A549 (cell line): ENCODE measurements at regions not wholly inside any gene's neighbourhood (a gene's known extent, or its start where the extent isn't known, plus 50 kb on each side); places are given as distances from the start of the nearest gene placed in this dataset.

Source experiments
- ATAC-seq, 2 experiments: fragments of 200-7000 bp in 1 of 2; fragments of >200 bp in 1 of 2; cut with Nextera tagmentation in 1 of 2; cut with Tn5 transposase in 1 of 2; 3 replicates each; pipeline versions ENCODE4 v1.8.0 to v1.9.1; 2018 to 2020; ENCODE audit warnings: mild to moderate bottlenecking in 1 of 2, moderate library complexity in 1 of 2
- CTCF ChIA-PET: fragments of 300-600 bp; sonication (Branson Sonifier 250); formaldehyde crosslinking; extraction: SDS; loops from one replicate; lab custom pipeline; 2021; ENCODE audit warnings: antibody characterized with exemption, inconsistent platforms; lab: Yijun Ruan, JAX
- POLR2A ChIA-PET: fragments of 350-600 bp; formaldehyde crosslinking; extraction: SDS; loops from one replicate; lab custom pipeline; 2021; ENCODE audit warnings: antibody characterized with exemption, inconsistent platforms; lab: Yijun Ruan, JAX
- DNase-seq, 2 experiments: peaks; one replicate each; pipeline versions ENCODE4 v3.0.0 to v3.0.0-alpha.2; 2011 to 2016; ENCODE audit warnings: low read depth in 1 of 2, low spot score in 1 of 2
- FAIRE-seq: peaks from 2 replicates; lab custom pipeline; 2011; peaks lifted over from hg19 to GRCh38; lab: Jason Lieb, UNC
- H3K27ac ChIP-seq, 2 experiments: fragments of >200 bp; sonication (Bioruptor Twin); formaldehyde crosslinking; 3 replicates each; pipeline ENCODE4 v1.5.1; 2016 to 2017
- H3K4me1 ChIP-seq: fragments of >200 bp; sonication (Bioruptor Twin); formaldehyde crosslinking; 3 replicates; pipeline ENCODE4 v1.6.1; 2016
- H3K4me2 ChIP-seq: fragments of >200 bp; sonication (Bioruptor Twin); formaldehyde crosslinking; 3 replicates; pipeline ENCODE4 v1.6.1; 2016
- H3K4me3 ChIP-seq: fragments of >200 bp; sonication (Bioruptor Twin); formaldehyde crosslinking; 3 replicates; pipeline ENCODE4 v1.5.1; 2016
- H3K9me3 ChIP-seq: fragments of >200 bp; sonication (Bioruptor Twin); formaldehyde crosslinking; 3 replicates; pipeline ENCODE4 v1.6.1; 2016
- CBX8 ChIP-seq: fragments of 200-600 bp; sonication (generic); IDR thresholded peaks from 2 replicates; pipeline ENCODE4 v1.6.1; 2016
- CHD2 ChIP-seq: fragments of 150-350 bp; IDR thresholded peaks from 2 replicates; pipeline ENCODE4 v1.6.1; 2014; ENCODE audit warnings: low read length; ENCODE audit not compliant: partially characterized antibody
- CHD4 ChIP-seq: fragments of 200-600 bp; sonication (generic); IDR thresholded peaks from 2 replicates; pipeline ENCODE4 v1.6.1; 2016; ENCODE audit warnings: antibody characterized with exemption, mild to moderate bottlenecking, borderline replicate concordance
- EHF ChIP-seq: fragments of 250-450 bp; sonication (Bioruptor Pico); IDR thresholded peaks from 2 replicates; pipeline ENCODE4 v1.5.0; 2020; ENCODE audit warnings: mild to moderate bottlenecking
- EHMT2 ChIP-seq: fragments of 200-600 bp; sonication (generic); IDR thresholded peaks from 2 replicates; pipeline ENCODE4 v1.6.1; 2016; ENCODE audit warnings: antibody characterized with exemption, low read depth, mild to moderate bottlenecking, moderate library complexity
- FOSL2 ChIP-seq, 2 experiments: fragments of 450-650 bp in 1 of 2; fragments of >200 bp in 1 of 2; sonication (Bioruptor Twin) in 1 of 2; formaldehyde crosslinking; IDR thresholded peaks; 2 replicates each; pipeline versions ENCODE4 v1.5.0 to v1.6.1; 2016 to 2020; ENCODE audit warnings: mild to moderate bottlenecking in 1 of 2, moderate library complexity in 1 of 2
- HOXA7 ChIP-seq: fragments of 250-450 bp; sonication (Bioruptor Pico); IDR thresholded peaks from 2 replicates; pipeline ENCODE4 v1.5.0; 2020; ENCODE audit warnings: mild to moderate bottlenecking, moderate library complexity
- HOXB5 ChIP-seq: fragments of 250-450 bp; sonication (Bioruptor Pico); IDR thresholded peaks from 2 replicates; pipeline ENCODE4 v1.5.0; 2020; ENCODE audit warnings: mild to moderate bottlenecking, moderate library complexity
- JUN ChIP-seq, 2 experiments: fragments of >200 bp; sonication (Bioruptor Twin); formaldehyde crosslinking; IDR thresholded peaks; 2 replicates in 1 of 2; 3 replicates in 1 of 2; pipeline ENCODE4 v1.6.1; 2016 to 2017
- KDM1A ChIP-seq: fragments of 200-600 bp; sonication (generic); IDR thresholded peaks from 2 replicates; pipeline ENCODE4 v1.6.1; 2016; ENCODE audit warnings: low read depth, mild to moderate bottlenecking
- KDM5A ChIP-seq: fragments of 200-600 bp; sonication (generic); IDR thresholded peaks from 2 replicates; pipeline ENCODE4 v1.6.1; 2016; ENCODE audit warnings: antibody characterized with exemption, mild to moderate bottlenecking
- POLR2A ChIP-seq: IDR thresholded peaks from 2 replicates; pipeline ENCODE4 v1.6.1; 2012; ENCODE audit warnings: mild to moderate bottlenecking, low read length
- TP53 ChIP-seq: fragments of 250-450 bp; sonication (Bioruptor Pico); IDR thresholded peaks from 2 replicates; pipeline ENCODE4 v1.5.0; 2021; ENCODE audit warnings: mild to moderate bottlenecking, moderate library complexity
- ZC3H11A ChIP-seq: fragments of 450-650 bp; IDR thresholded peaks from 2 replicates; pipeline ENCODE4 v1.6.1; 2014; ENCODE audit warnings: antibody characterized with exemption, mild to moderate bottlenecking
- ZSCAN20 ChIP-seq: fragments of 250-450 bp; sonication (Bioruptor Pico); IDR thresholded peaks from 2 replicates; pipeline ENCODE4 v1.8.0; 2022; ENCODE audit warnings: mild to moderate bottlenecking, moderate library complexity
- WGBS: methylation state at CpG from one replicate; pipeline ENCODE4 v1.1.6; 2017; ENCODE audit errors: missing lambda C conversion rate; 5-methylcytosine and 5-hydroxymethylcytosine counted together
- TF ChIP-seq, protein P1 (sequence below): fragments of 250-450 bp; sonication (Bioruptor Pico); IDR thresholded peaks from 2 replicates; pipeline ENCODE4 v1.5.0; 2021; ENCODE audit warnings: mild to moderate bottlenecking, moderate library complexity, borderline replicate concordance
- TF ChIP-seq, protein P2 (sequence below): IDR thresholded peaks from 2 replicates; pipeline ENCODE4 v1.6.1; 2012
- TF ChIP-seq, protein P3 (sequence below): fragments of 150-350 bp; IDR thresholded peaks from 2 replicates; pipeline ENCODE4 v1.6.1; 2014; ENCODE audit warnings: low read depth, mild to moderate bottlenecking, low read length
- TF ChIP-seq, protein P4 (sequence below): fragments of >200 bp; sonication (Bioruptor Twin); formaldehyde crosslinking; IDR thresholded peaks from 2 replicates; pipeline ENCODE4 v1.6.1; 2016

DNA sequence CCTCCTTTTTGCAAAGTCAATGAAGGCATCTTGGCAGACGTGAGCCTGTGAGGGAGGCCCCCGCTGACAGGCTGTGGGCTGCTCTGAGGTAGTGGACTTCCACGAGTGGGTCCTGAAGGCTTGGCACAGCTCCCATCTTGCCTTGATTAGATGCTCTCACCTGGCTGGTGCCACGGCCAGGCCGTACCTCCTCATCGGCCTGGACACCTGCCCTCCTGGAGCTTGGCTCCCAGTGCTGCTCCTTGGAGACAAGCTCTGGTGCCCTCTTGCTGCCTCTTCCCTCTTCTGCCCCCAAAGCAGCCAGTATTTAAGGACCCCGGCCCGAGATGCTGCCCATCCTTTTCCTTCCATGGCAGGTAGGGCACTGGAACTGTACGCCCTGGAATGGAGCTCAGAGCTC is 93.5 kb downstream of the ERMARD start:
- Histone ChIP-seq H3K27ac (no peak overlapping the region), H3K9me3 (no peaks in the 10 kb centered on the region), H3K4me3 (no peak overlapping the region), H3K4me2 (no peak overlapping the region), H3K4me1 (no peaks in the 10 kb centered on the region)
- CTCF ChIA-PET = interaction anchor here (0.7 to 6.3 kb wide), 2 partner anchors 11 to 13 kb away, joined by 3 to 30 read pairs; no protein-coding TSS in a partner anchor
- FAIRE-seq (no peak), DNase-seq (no peak), ATAC-seq (no peak)
- TF ChIP-seq POLR2A (no peak), FOSL2 (IDR thresholded peaks at IDR 0.05) (no peak), FOSL2 (CRISPR knock-in tag; IDR thresholded peaks at IDR 0.05) (no peak)
- POLR2A ChIA-PET = no interaction called here
- 23% methylated on average over 9 of the region's 9 CpGs for WGBS

DNA sequence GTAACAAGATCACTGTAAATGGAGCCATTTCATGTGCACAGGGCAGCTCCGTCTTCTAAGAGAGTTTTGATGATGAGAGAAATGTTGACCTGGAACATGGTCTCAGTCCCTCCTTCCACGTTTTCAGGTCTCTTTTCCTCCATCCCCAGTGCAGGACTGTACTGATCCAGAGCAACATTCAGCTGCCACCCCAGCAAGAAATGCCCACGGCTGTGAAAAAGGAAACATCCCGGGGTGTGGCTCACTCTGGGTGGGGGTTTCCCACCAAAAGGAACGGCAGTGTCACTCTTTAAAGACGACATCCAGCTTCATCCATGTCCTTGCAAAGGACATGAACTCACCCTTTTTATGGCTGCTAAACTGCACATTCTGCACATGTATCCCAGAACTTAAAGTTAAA is 92.6 kb downstream of the ERMARD start:
- Histone ChIP-seq H3K4me1 (no peaks in the 10 kb centered on the region), H3K27ac (no peak overlapping the region), H3K4me2 (no peak overlapping the region), H3K4me3 (no peak overlapping the region), H3K9me3 (no peaks in the 10 kb centered on the region)
- ATAC-seq (no peak), DNase-seq (no peak), FAIRE-seq (no peak)
- 21% methylated on average over 6 of the region's 6 CpGs for WGBS
- ChIA-PET POLR2A (no interaction called here), CTCF (interaction anchor here (0.7 to 6.3 kb wide), 2 partner anchors 10 to 12 kb away, joined by 3 to 30 read pairs; no protein-coding TSS in a partner anchor)
- TF ChIP-seq TP53 (CRISPR knock-in tag) = no peak
- no peak for TF ChIP-seq EHMT2
- TF ChIP-seq KDM1A = no peak
- TF ChIP-seq KDM5A = no peak

DNA sequence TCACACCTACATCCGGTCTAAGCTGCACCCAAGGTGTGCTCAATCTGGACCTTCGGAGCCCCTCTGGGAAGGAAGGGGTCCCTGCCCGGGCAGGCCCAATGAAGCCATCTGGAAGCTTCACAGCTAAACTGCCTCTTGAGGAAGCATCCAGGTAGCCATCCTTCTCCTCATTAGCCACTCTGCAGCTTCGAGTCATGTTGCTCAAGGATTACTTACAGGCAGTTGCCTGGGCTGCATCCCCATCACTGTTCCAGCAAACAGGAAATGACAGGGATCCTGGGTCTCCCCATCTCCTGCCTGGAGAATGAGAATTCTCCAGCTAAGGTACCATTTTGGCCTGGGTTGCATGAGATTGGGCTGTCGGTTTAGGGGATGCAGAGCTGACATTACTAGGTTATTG is 91.7 kb downstream of the ERMARD start:
- DNase-seq (no peak), ATAC-seq (no peak), FAIRE-seq (no peak)
- CTCF ChIA-PET = interaction anchor here (3.0 kb wide), 1 partner anchor 11 kb away, joined by 13 read pairs; no protein-coding TSS in a partner anchor
- WGBS = 35% methylated on average over 3 of the region's 5 CpGs
- no peak overlapping the region for H3K27ac ChIP-seq
- POLR2A ChIA-PET = no interaction called here
- TF ChIP-seq, protein P1, sequence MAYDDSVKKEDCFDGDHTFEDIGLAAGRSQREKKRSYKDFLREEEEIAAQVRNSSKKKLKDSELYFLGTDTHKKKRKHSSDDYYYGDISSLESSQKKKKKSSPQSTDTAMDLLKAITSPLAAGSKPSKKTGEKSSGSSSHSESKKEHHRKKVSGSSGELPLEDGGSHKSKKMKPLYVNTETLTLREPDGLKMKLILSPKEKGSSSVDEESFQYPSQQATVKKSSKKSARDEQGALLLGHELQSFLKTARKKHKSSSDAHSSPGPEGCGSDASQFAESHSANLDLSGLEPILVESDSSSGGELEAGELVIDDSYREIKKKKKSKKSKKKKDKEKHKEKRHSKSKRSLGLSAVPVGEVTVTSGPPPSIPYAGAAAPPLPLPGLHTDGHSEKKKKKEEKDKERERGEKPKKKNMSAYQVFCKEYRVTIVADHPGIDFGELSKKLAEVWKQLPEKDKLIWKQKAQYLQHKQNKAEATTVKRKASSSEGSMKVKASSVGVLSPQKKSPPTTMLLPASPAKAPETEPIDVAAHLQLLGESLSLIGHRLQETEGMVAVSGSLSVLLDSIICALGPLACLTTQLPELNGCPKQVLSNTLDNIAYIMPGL = no peak
- no peak for TF ChIP-seq ZSCAN20 (CRISPR knock-in tag)
- no peak for TF ChIP-seq EHF (CRISPR knock-in tag)
- no peak for TF ChIP-seq JUN (IDR thresholded peaks at IDR 0.05)
- TF ChIP-seq, protein P2, sequence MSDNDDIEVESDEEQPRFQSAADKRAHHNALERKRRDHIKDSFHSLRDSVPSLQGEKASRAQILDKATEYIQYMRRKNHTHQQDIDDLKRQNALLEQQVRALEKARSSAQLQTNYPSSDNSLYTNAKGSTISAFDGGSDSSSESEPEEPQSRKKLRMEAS = no peak
- no peak for TF ChIP-seq TP53 (CRISPR knock-in tag)
- no peak for TF ChIP-seq HOXA7
- no peak for TF ChIP-seq HOXB5 (CRISPR knock-in tag)
- no peak for TF ChIP-seq POLR2A
- TF ChIP-seq ZC3H11A = no peak
- TF ChIP-seq, protein P3, sequence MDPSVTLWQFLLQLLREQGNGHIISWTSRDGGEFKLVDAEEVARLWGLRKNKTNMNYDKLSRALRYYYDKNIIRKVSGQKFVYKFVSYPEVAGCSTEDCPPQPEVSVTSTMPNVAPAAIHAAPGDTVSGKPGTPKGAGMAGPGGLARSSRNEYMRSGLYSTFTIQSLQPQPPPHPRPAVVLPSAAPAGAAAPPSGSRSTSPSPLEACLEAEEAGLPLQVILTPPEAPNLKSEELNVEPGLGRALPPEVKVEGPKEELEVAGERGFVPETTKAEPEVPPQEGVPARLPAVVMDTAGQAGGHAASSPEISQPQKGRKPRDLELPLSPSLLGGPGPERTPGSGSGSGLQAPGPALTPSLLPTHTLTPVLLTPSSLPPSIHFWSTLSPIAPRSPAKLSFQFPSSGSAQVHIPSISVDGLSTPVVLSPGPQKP = no peak
- no peak for TF ChIP-seq CBX8
- TF ChIP-seq, protein P4, sequence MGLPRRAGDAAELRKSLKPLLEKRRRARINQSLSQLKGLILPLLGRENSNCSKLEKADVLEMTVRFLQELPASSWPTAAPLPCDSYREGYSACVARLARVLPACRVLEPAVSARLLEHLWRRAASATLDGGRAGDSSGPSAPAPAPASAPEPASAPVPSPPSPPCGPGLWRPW = no peak
- no peak for TF ChIP-seq CHD2
- no peak for TF ChIP-seq KDM1A
- TF ChIP-seq CHD4 = no peak
- no peaks in the 10 kb centered on the region for H3K9me3 ChIP-seq
- no peak overlapping the region for H3K4me2 ChIP-seq
- H3K4me3 ChIP-seq = no peak overlapping the region
- no peaks in the 10 kb centered on the region for H3K4me1 ChIP-seq
